H1 (cell line): ENCODE measurements at regions not wholly inside any gene's neighbourhood (a gene's known extent, or its start where the extent isn't known, plus 50 kb on each side); places are given as distances from the start of the nearest gene placed in this dataset.

ENCODE experiments used
- CTCF ChIA-PET: fragments of 300-600 bp; sonication (Branson Sonifier 250); formaldehyde crosslinking; loops from one replicate; lab custom pipeline; 2021; ENCODE audit not compliant: partially characterized antibody; lab: Charles Lee
- POLR2A ChIA-PET: fragments of 300-600 bp; sonication (Branson Sonifier 250); formaldehyde crosslinking; loops from one replicate; lab custom pipeline; 2021; ENCODE audit warnings: inconsistent platforms; ENCODE audit not compliant: partially characterized antibody; lab: Charles Lee
- DNase-seq, 2 experiments: peaks; one replicate each; pipeline versions ENCODE4 v3.0.0 to v3.0.0-alpha.2; 2010 to 2022; ENCODE audit warnings: low spot score in 2 of 2, low read depth in 1 of 2, mixed read lengths in 1 of 2
- FAIRE-seq: peaks from 2 replicates; lab custom pipeline; 2011; peaks lifted over from hg19 to GRCh38; lab: Jason Lieb, UNC
- H2AFZ ChIP-seq: 2 replicates; pipeline ENCODE4 v1.8.1; 2012; ENCODE audit warnings: low read length, inconsistent platforms
- H2AK5ac ChIP-seq: 2 replicates; pipeline ENCODE4 v1.6.1; 2013; ENCODE audit warnings: low read depth, low read length
- H2BK120ac ChIP-seq: replicated peaks from 2 replicates; pipeline ENCODE3; 2013; ENCODE audit warnings: low read depth, low read length, inconsistent platforms
- H2BK12ac ChIP-seq: 2 replicates; pipeline ENCODE4 v1.6.1; 2013; ENCODE audit warnings: low read depth, low read length
- H2BK15ac ChIP-seq: 2 replicates; pipeline ENCODE4 v1.6.1; 2013; ENCODE audit warnings: low read length
- H2BK20ac ChIP-seq: 2 replicates; pipeline ENCODE4 v1.6.1; 2013; ENCODE audit warnings: low read length
- H2BK5ac ChIP-seq: 2 replicates; pipeline ENCODE4 v1.6.1; 2013; ENCODE audit warnings: low read depth, low read length
- H3K14ac ChIP-seq: 2 replicates; pipeline ENCODE4 v1.6.1; 2013; ENCODE audit warnings: inconsistent platforms; ENCODE audit not compliant: insufficient read length
- H3K18ac ChIP-seq: 2 replicates; pipeline ENCODE4 v1.6.1; 2013; ENCODE audit warnings: low read length; ENCODE audit errors: extremely low read depth
- H3K23ac ChIP-seq: 2 replicates; pipeline ENCODE4 v1.6.1; 2013; ENCODE audit warnings: inconsistent platforms; ENCODE audit not compliant: insufficient read length
- H3K23me2 ChIP-seq: 2 replicates; pipeline ENCODE4 v1.6.1; 2013; ENCODE audit warnings: low read depth, low read length
- H3K27ac ChIP-seq: 2 replicates; pipeline ENCODE4 v1.6.1; 2011; ENCODE audit warnings: low read depth, low read length, inconsistent platforms
- H3K27me3 ChIP-seq, 4 experiments: replicated peaks in 1 of 4; 1 replicate in 1 of 4; 2 replicates in 3 of 4; pipeline versions ENCODE4 v1.6.1 to v1.8.1; 2011 to 2013; ENCODE audit warnings: low read length in 3 of 4, mild to moderate bottlenecking in 3 of 4, inconsistent platforms in 2 of 4, mixed read lengths in 2 of 4, moderate library complexity in 1 of 4; ENCODE audit not compliant: control insufficient read depth in 3 of 4, insufficient read depth in 3 of 4; ENCODE audit errors: extremely low read depth in 1 of 4
- H3K36me3 ChIP-seq, 4 experiments: 2 replicates each; pipeline versions ENCODE4 v1.6.1 to v1.8.1; 2011 to 2013; ENCODE audit warnings: mild to moderate bottlenecking in 4 of 4, low read length in 3 of 4, moderate library complexity in 2 of 4, control low read depth in 1 of 4, inconsistent platforms in 1 of 4; ENCODE audit not compliant: insufficient read depth in 4 of 4, control insufficient read depth in 2 of 4
- H3K4ac ChIP-seq: replicated peaks from 2 replicates; pipeline ENCODE3; 2013; ENCODE audit warnings: low read length, low read depth, mixed read lengths, inconsistent platforms; ENCODE audit not compliant: insufficient read length
- H3K4me1 ChIP-seq, 4 experiments: replicated peaks in 1 of 4; 1 replicate in 1 of 4; 2 replicates in 3 of 4; pipeline versions ENCODE4 v1.6.1 to v1.8.1; 2011 to 2013; ENCODE audit warnings: low read length in 3 of 4, inconsistent platforms in 2 of 4, mixed read lengths in 1 of 4; ENCODE audit not compliant: insufficient read depth in 4 of 4, control insufficient read depth in 3 of 4
- H3K4me2 ChIP-seq, 2 experiments: 2 replicates each; pipeline versions ENCODE4 v1.6.1 to v1.8.1; 2011 to 2013; ENCODE audit warnings: low read depth in 2 of 2, low read length in 2 of 2, control low read depth in 1 of 2, inconsistent platforms in 1 of 2, mild to moderate bottlenecking in 1 of 2; ENCODE audit not compliant: insufficient read depth in 1 of 2
- H3K4me3 ChIP-seq, 4 experiments: fragments of 200-600, 300-600 bp in 1 of 4; sonication (generic), shearing (Covaris generic), sonication (Bioruptor Twin) in 1 of 4; 2 replicates each; pipeline versions ENCODE4 v1.5.1 to v1.8.1; 2011 to 2016; ENCODE audit warnings: low read length in 4 of 4, low read depth in 3 of 4, control low read depth in 2 of 4, inconsistent platforms in 2 of 4, mild to moderate bottlenecking in 2 of 4, mixed read lengths in 1 of 4, moderate library complexity in 1 of 4; ENCODE audit not compliant: insufficient read depth in 2 of 4; ENCODE audit errors: extremely low read depth in 1 of 4
- H3K56ac ChIP-seq: replicated peaks from 2 replicates; pipeline ENCODE3; 2013; ENCODE audit warnings: low read depth, mild to moderate bottlenecking, mixed read lengths, low read length, inconsistent platforms; ENCODE audit not compliant: insufficient read length
- H3K79me1 ChIP-seq: 2 replicates; pipeline ENCODE4 v1.6.1; 2013; ENCODE audit warnings: low read depth, low read length, control low read depth
- H3K79me2 ChIP-seq, 2 experiments: 2 replicates each; pipeline versions ENCODE4 v1.6.1 to v1.8.1; 2012 to 2013; ENCODE audit warnings: low read length in 2 of 2, mild to moderate bottlenecking in 2 of 2, inconsistent platforms in 1 of 2; ENCODE audit not compliant: insufficient read depth in 2 of 2, control insufficient read depth in 1 of 2
- H3K9ac ChIP-seq, 4 experiments: replicated peaks in 1 of 4; 1 replicate in 1 of 4; 2 replicates in 3 of 4; pipeline versions ENCODE4 v1.6.1 to v1.8.1; 2011 to 2013; ENCODE audit warnings: low read depth in 3 of 4, low read length in 3 of 4, control low read depth in 2 of 4, mild to moderate bottlenecking in 2 of 4, moderate library complexity in 2 of 4, inconsistent platforms in 1 of 4; ENCODE audit errors: extremely low read depth in 1 of 4
- H3K9me3 ChIP-seq, 2 experiments: 2 replicates each; pipeline versions ENCODE4 v1.6.1 to v1.8.1; 2012 to 2013; ENCODE audit warnings: mild to moderate bottlenecking in 2 of 2, moderate library complexity in 2 of 2, control low read depth in 1 of 2, inconsistent platforms in 1 of 2, low read depth in 1 of 2, low read length in 1 of 2, mixed read lengths in 1 of 2; ENCODE audit not compliant: insufficient read depth in 2 of 2
- H4K20me1 ChIP-seq, 2 experiments: replicated peaks in 1 of 2; 2 replicates each; pipeline versions ENCODE3 to v1.8.1; 2011 to 2013; ENCODE audit warnings: inconsistent platforms in 2 of 2, low read length in 2 of 2, mild to moderate bottlenecking in 1 of 2; ENCODE audit not compliant: insufficient read depth in 2 of 2, control insufficient read depth in 1 of 2
- H4K5ac ChIP-seq: 2 replicates; pipeline ENCODE4 v1.6.1; 2013; ENCODE audit warnings: low read length, low read depth, mixed read lengths, inconsistent platforms; ENCODE audit not compliant: insufficient read length
- H4K8ac ChIP-seq: 2 replicates; pipeline ENCODE4 v1.8.0; 2013; ENCODE audit warnings: mild to moderate bottlenecking, moderate library complexity, low read length, inconsistent platforms; ENCODE audit not compliant: insufficient read depth; ENCODE audit errors: extremely low read depth
- H4K91ac ChIP-seq: replicated peaks from 2 replicates; pipeline ENCODE3; 2013; ENCODE audit warnings: low read length, mixed read lengths, inconsistent platforms; ENCODE audit not compliant: insufficient read length
- ATF3 ChIP-seq: IDR thresholded peaks from 2 replicates; pipeline ENCODE4 v1.6.1; 2011; ENCODE audit warnings: low read depth, mild to moderate bottlenecking, low read length; ENCODE audit not compliant: insufficient read depth
- BACH1 ChIP-seq: IDR thresholded peaks from 2 replicates; pipeline ENCODE4 v1.6.1; 2012; ENCODE audit warnings: low read length, improper control_type of control experiment
- GABPA ChIP-seq: IDR thresholded peaks from 2 replicates; pipeline ENCODE4 v1.6.1; 2011; ENCODE audit warnings: mild to moderate bottlenecking, low read length, moderate library complexity, borderline replicate concordance; ENCODE audit not compliant: insufficient read depth
- KDM1A ChIP-seq: fragments of 200-600, 300-600 bp; sonication (generic); IDR thresholded peaks from 2 replicates; pipeline ENCODE4 v1.7.1; 2016; ENCODE audit warnings: mild to moderate bottlenecking, low read length, borderline replicate concordance
- KDM4A ChIP-seq: IDR thresholded peaks from one replicate; pipeline ENCODE4 v1.7.1; 2012; ENCODE audit warnings: low read depth, mild to moderate bottlenecking, moderate library complexity, low read length, inconsistent platforms; ENCODE audit not compliant: severe bottlenecking
- NRF1 ChIP-seq: IDR thresholded peaks from 2 replicates; pipeline ENCODE4 v1.6.1; 2011; ENCODE audit warnings: mild to moderate bottlenecking, low read depth, low read length, improper control_type of control experiment
- RNF2 ChIP-seq: fragments of 200-900, 300-1000 bp; sonication (generic); IDR thresholded peaks from 2 replicates; pipeline ENCODE4 v1.7.1; 2016; ENCODE audit warnings: borderline replicate concordance, low read depth, mild to moderate bottlenecking, antibody characterized with exemption, low read length; ENCODE audit not compliant: poor library complexity, severe bottlenecking; ENCODE audit errors: missing control alignments
- RXRA ChIP-seq: IDR thresholded peaks from 2 replicates; pipeline ENCODE4 v1.6.1; 2011; ENCODE audit warnings: low read depth, mild to moderate bottlenecking, low read length, moderate library complexity; ENCODE audit not compliant: insufficient read depth
- SP1 ChIP-seq: IDR thresholded peaks from 2 replicates; pipeline ENCODE4 v1.6.1; 2011; ENCODE audit warnings: low read depth, low read length
- SRF ChIP-seq: IDR thresholded peaks from 2 replicates; pipeline ENCODE4 v1.6.1; 2011; ENCODE audit warnings: mild to moderate bottlenecking, low read depth, low read length, moderate library complexity
- USF2 ChIP-seq: IDR thresholded peaks from 2 replicates; pipeline ENCODE4 v1.6.1; 2011; ENCODE audit warnings: low read length, improper control_type of control experiment
- WGBS, 2 experiments: shearing (Covaris generic) in 1 of 2; methylation state at CpG; one replicate each; pipeline versions ENCODE4 v1.1.6 to v1.1.7; 2013 to 2015; ENCODE audit warnings: low lambda C conversion rate in 2 of 2, mixed read lengths in 2 of 2, inconsistent platforms in 1 of 2, low coverage in 1 of 2, missing lambda C conversion rate in 1 of 2; ENCODE audit not compliant: insufficient replicate concordance in 2 of 2, insufficient coverage in 1 of 2, insufficient read length in 1 of 2; ENCODE audit errors: extremely low coverage in 1 of 2, missing lambda C conversion rate in 1 of 2; 5-methylcytosine and 5-hydroxymethylcytosine counted together

- Histone ChIP-seq H3K27ac (no peak overlapping the region), H2BK20ac (no peak overlapping the region), H3K9me3 (no peaks in the 10 kb centered on the region), H2BK120ac (no peak overlapping the region), H2BK12ac (no peak overlapping the region), H2BK15ac (no peak overlapping the region), H4K91ac (no peak overlapping the region), H3K4ac (no peak overlapping the region), H4K20me1 (no peaks in the 10 kb centered on the region), H4K5ac (no peak overlapping the region), H3K14ac (no peak overlapping the region), H3K18ac (no peak overlapping the region), H3K27me3 (no peaks in the 10 kb centered on the region), H3K9ac (no peak overlapping the region), H3K4me3 (no peak overlapping the region), H3K23ac (no peak overlapping the region), H4K8ac (no peak overlapping the region), H3K4me2 (no peak overlapping the region), H3K4me1 (no peaks in the 10 kb centered on the region), H3K56ac (no peak overlapping the region), H3K36me3 (no peaks in the 10 kb centered on the region), H3K79me2 (no peaks in the 10 kb centered on the region), H3K79me1 (no peaks in the 10 kb centered on the region), H2BK5ac (no peak overlapping the region), H3K23me2 (no peaks in the 10 kb centered on the region), H2AFZ (no peak overlapping the region), H2AK5ac (no peak overlapping the region)
- 80% methylated on average over 8 of the region's 8 CpGs; no CpG with 5 or more reads in 1 of the 2 experiments for WGBS, 2 experiments
- ChIA-PET POLR2A (no interaction called here), CTCF (interaction anchor here (1.1 to 1.2 kb wide), 2 partner anchors 16 to 60 kb away, joined by 3 to 5 read pairs; no protein-coding TSS in a partner anchor)
- no peak for FAIRE-seq
- DNase-seq: no peak
- TF ChIP-seq SRF (no peak), SP1 (no peak), RXRA (no peak), BACH1 (no peak), KDM1A (no peak), NRF1 (no peak), RNF2 (no peak), USF2 (no peak), GABPA (no peak), KDM4A (no peak), ATF3 (no peak)
Observed at GRCh38 chr21:32198384-32198783, 80.5 kb downstream of the MIS18A start.
